Brain pericyte (primary cell): ENCODE measurements at regions not wholly inside any gene's neighbourhood (a gene's known extent, or its start where the extent isn't known, plus 50 kb on each side); places are given as distances from the start of the nearest gene placed in this dataset.
"Not testable (repeated sequence)": the region's sequence is repeated elsewhere in the genome, so short reads cannot be mapped to it uniquely, and the experiment has no call there.

ENCODE experiments used
- DNase-seq: peaks from one replicate; pipeline ENCODE4 v3.0.0-alpha.2; 2012; ENCODE audit warnings: low read depth, low spot score

GRCh38 chr1:214859647-214860046 is 222.9 kb upstream of the KCNK2 start:
- no peak for DNase-seq

DNA sequence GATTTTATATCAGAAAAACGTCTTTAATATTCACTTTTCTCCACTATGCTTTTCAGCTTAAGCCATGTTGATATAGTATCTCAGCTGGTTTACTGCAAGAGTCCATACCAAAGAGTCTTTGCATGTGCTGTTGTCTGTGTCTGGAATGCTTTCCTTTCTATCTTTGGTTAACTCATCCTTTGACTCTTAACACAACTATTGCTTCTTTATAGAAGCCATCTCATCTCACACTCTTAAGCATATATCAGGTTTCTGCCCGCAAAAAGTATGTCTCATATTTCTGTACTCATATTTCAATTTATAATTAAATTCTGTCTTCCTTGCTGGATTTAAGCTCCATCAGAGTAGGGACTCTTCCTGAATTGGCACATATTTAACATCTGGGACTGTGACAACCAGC is 220.9 kb upstream of the KCNK2 start:
- no peak for DNase-seq

DNA sequence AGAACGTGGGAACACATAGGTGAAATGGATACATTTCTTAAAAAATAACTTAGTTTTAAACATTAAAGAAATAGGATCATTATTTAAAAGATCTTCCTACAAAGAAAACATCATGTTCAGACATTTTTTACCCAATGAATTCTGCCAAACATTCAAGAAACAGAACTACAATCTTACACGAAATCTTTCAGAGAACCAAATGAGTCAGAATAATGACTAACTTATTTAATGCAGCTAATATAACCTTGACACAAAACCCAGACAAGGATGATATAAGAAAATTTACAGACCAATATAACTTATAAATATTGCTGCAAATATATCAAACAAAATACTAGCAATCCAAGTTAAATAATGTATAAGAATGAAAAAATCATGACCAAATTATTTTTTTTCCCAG is 220.1 kb upstream of the KCNK2 start:
- no peak for DNase-seq

DNA sequence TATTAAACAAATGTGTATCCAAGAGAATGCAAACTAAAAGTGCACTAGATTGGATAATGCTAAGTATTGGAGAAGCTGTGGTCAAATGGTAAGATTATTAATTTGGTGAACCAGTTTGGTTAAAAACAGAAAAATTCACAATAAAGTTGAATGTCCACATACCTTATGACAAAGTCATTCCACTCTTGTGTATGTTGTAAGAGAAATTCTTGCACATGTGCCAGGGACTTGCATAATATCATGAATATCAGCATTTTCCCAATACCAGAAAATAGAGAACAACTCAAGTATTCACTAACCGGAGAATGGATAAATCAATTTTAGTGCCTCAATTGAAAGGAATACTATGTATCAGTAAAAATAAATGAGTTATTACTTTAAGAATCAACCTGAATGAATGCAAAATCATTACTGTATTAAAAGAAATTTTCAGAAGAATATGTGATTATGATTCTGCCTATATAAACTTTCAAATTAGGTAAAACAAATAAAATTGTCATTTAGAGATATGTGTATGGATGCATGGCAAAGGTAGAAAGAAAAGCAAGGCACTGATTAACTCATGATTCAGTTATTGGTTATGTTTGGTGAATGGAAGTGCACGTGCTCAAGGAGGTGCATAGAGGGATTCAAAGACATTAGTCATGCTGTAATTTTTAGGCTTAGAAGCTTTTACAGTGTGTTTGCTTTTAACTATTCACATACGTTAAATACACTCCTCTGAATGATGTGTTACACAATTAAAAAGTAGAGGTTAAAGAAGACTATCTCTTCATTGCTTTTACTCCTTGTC is 217.4 kb upstream of the KCNK2 start:
- DNase-seq, result no peak

- DNase-seq, result not testable (repeated sequence)
Observed at GRCh38 chr1:214870426-214870825, 212.1 kb upstream of the KCNK2 start.

DNA sequence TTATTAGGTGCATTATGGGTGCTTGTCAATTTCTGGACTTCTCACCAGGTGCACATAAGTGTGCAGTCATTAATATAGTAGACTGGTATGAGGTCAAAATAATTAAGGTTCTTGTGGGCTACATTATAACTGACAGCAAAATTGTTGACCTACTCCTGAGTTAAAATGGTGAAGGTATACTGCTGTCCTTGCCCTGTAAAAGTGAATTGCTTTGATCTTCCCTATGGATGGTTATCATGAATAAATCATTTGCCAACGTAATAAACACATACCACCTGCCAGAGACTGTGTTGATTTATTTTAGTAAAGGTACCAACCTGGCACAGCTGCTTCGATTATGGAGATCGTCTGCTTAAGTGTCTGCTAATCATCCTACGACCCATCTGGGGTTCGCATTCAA is 201.6 kb upstream of the KCNK2 start:
- no peak for DNase-seq

GRCh38 chr1:214882616-214883015 is 199.9 kb upstream of the KCNK2 start:
- no peak for DNase-seq

DNA sequence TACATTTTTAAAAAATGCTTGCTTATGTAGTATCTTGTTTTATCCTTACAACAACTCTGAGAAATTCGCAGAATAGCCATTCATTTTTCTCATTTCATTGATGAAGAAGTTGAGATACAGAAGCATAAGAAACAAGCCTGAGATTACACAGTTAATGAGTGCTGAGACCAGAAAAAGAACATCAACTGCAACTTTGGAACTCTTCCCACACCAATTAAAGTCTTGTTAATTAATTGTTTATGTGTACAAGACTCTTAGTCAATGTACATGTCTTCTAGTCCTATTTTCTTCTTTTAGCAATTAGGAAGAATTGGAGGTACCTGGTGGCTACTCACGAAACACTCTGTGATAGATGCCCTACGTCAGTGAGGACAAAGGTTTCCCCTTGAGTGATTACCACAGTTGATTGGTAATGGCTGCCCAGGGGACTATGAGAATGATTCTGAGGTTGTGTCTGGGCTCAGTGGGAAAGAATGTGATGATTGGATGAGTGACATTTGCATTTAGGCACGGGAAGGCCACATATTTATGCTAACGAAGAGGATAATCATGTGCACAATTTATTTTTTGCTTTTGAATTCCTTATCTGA is 187.4 kb upstream of the KCNK2 start:
- DNase-seq, result no peak

DNA sequence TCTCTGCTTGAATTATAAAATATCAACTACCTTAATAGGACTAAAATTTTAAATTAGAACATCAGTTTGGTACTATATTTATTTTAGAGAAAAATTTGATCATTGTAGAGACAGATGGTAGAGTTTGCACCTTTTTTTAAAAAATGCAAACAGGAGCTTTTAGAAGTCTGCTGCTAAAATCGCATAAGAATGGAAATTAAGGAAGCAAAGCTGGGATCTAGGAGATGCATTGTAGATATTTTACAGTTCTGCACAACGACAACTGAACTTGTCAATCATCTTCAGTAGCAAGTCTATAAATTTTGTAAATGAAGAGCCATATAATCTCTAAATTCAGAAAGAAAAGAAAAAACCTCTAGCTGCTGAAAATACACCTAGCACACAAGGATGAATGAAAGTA is 185.6 kb upstream of the KCNK2 start:
- no peak for DNase-seq

GRCh38 chr1:214897581-214897980 is 185.0 kb upstream of the KCNK2 start:
- no peak for DNase-seq

- DNase-seq, result no peak
Observed at GRCh38 chr1:214898161-214898560, 184.4 kb upstream of the KCNK2 start.

- DNase-seq, result no peak
Observed at GRCh38 chr1:214898718-214899117, 183.8 kb upstream of the KCNK2 start.

- no peak for DNase-seq
Observed at GRCh38 chr1:214899908-214900460, 182.6 kb upstream of the KCNK2 start.

- DNase-seq, result no peak
Observed at GRCh38 chr1:214900590-214900989, 181.9 kb upstream of the KCNK2 start.

GRCh38 chr1:214901718-214902117 is 180.8 kb upstream of the KCNK2 start:
- no peak for DNase-seq

DNA sequence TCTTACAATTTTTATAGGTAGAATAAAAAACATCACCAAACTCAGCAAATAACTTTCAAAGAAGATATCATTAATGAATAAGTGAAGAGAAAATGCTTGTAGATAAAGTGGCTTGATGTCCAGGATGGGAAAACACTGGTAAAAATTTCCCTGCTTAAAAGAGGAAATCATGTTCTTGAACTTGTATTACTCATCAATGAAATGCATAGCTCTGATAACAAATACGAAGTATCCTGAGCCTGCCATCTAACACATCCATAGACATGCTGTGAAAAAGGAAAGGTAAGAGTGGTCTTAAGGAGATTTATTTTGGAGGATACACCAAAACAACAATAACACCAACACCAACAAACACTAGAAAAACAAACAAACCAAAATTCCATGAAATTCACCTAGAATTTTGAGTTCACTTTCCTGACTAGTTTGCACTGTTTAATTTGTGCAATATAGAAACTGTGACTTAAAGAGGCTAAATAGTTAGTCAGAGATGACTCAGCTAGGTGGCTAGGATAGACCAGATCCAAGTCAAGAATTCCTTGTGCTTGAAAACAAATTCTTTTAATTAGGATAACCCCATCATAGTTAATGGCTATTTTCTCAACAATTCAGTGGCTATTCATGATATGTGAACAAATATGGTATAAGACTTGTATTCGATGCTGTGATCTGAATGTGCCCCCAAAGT is 179.8 kb upstream of the KCNK2 start:
- no peak for DNase-seq

DNA sequence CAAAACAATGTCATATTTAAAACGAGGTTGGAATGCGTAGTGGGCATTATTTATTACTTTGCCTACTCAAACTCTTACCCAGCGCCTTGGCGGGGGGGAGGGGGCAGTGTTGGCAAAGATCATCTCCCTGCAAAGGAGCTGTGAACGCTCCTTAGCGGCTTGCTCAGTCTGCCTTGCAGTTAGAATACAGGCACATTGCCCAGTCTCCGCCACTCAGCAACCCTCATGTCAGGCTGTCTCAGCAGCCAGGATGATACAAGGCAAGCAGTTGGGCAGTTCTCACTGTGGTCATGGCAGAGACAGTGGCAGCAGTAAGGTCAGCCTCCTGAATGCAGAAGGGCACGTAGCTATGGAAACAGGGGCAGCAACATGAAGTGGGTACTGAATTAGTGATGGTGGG is 170.4 kb upstream of the KCNK2 start:
- DNase-seq, result no peak

DNA sequence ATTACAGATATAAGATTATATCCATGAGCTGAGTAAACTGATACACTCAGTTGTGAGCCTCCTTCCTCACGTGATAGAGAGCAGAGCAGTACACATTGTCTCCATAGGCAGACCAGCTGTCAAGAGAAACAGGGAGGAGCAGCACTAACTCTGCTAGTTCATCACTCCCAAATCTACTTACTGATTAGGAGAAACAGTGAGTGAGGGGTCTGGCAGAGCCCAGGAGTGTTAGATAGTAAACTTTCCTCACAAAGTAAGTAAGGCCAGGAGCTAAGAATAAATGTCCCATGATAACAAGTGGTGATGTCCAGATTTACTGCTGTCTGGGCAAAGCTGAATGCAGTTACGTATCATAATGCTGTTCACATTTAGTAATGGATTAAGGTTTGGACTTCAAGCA is 168.6 kb upstream of the KCNK2 start:
- DNase-seq, result no peak

DNA sequence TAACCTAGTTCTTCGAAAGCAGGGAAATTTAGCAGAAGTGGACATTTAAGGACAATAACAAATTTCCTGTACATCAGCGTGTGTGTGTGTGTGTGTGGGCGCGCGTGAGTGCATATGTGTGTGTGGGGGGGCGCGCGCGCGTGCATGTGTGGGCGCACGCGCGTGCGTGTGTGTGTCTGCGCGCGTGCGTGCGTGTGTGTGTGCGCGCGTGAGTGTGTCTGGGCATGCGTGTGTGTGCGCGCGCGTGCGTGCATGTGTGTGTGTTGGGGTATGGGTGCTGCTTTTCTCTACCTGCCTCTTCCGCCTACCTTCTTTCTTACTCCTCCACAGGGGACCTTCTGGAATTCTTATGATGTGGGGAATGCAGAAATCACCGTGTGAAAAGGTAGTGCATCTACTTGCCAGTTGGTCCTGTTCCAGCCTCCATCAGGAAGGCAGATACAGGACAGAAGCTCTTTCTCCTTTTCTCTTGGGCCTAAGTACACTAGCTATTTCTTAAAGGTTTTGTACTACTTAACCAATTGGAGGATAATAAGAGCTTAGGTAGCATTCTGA is 165.4 kb upstream of the KCNK2 start:
- no peak for DNase-seq

- DNase-seq, result no peak
Observed at GRCh38 chr1:214918745-214919144, 163.8 kb upstream of the KCNK2 start.

DNA sequence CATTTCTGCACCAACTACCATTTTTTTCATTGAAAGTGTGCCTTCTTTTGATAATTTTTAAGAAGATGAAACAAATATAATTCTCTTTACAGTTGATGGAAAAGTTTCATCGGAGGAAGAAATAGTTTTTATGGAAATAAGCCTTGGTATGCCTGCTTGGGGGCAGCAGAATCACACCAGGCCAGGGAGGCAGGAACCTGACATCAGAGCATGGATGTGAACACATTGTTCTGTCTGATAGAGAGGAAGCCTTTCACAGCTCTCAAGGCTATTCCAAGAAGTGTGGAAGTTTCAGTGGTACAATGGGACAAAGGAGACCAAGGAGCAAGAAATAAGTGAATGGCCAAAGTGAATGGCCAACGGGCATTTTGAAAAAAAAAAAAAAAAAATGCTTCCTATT is 162.2 kb upstream of the KCNK2 start:
- DNase-seq, result no peak

DNA sequence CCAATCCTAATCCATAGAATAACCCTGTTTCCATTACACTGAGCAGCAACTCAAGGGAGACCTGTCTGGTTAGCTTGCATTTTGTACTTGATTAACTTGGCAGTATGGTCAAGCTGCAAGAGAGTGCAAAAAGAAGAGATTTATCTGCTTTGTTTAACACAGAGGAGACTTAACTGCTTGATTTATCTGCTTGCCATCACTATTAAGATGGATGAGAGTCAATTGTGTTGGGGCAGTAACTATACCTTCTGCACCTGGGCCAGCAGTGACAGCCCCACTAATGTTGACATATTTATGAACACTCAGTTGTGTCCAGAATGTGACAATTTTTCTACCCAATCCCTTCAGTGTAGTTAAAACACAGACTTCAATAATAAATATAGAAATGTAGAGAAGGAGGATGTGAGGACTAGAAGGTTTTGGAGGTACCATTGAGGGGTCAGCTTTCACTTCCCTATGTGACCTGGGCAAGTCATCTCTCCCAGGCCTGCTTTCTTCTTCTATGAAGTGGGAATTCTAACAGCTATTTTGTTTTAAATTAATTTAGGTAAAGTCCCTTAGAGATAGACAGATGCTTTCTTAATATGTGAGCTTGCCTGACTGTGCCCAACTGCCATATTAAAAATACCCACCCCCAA is 159.1 kb upstream of the KCNK2 start:
- no peak for DNase-seq
